ENCODE measurements at regions not wholly inside any gene's neighbourhood (a gene's known extent, or its start where the extent isn't known, plus 50 kb on each side); places are given as distances from the start of the nearest gene placed in this dataset.
"Not testable (repeated sequence)": the region's sequence is repeated elsewhere in the genome, so short reads cannot be mapped to it uniquely, and the experiment has no call there.

DNA sequence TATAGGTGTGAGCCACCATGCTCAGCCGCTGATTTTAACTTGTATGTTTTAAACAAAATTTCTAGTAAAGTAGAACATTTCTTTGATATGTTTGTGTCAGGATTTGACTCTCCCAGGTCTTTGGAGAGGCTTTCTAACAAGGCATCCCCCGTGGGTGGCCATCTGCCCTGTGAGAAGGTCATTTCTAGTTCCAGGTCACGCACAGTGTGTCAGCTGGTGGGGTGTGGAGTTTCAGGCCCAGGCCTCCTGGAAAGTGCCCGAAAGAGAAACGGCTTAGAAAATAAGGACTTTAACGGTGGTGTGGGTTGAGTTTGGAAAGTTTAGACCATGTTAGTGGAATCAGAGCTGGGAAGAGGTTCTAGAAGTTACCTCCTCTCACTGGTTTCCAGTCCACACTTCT is 61.0 kb downstream of the SPDYE17 start:
- not testable (repeated sequence) for H3K9me3 ChIP-seq (ENCODE audit: control insufficient read depth in 2 of 2, insufficient read depth in 1 of 2, low read depth in 1 of 2, low read length in 1 of 2); H3K36me3 ChIP-seq (ENCODE audit: control insufficient read depth in 2 of 2, insufficient read depth in 2 of 2, low read length in 1 of 2); H3K4me1 ChIP-seq (ENCODE audit: control insufficient read depth in 2 of 2, insufficient read depth in 2 of 2, low read length in 1 of 2); H3K27ac ChIP-seq (ENCODE audit: low read depth in 2 of 2, low read length in 1 of 2); H3K4me3 ChIP-seq (ENCODE audit: low read depth in 1 of 2, low read length in 2 of 2); H3K27me3 ChIP-seq (ENCODE audit: control insufficient read depth in 1 of 2, insufficient read depth in 2 of 2, low read length in 2 of 2)
- 94% methylated on average over 2 to 3 of the region's 6 CpGs for WGBS, 2 donors

- WGBS, 2 donors = 92 to 96% methylated on average over 5 to 7 of the region's 7 CpGs
- H3K9me3 ChIP-seq (ENCODE audit: control insufficient read depth in 2 of 2, insufficient read depth in 1 of 2, low read depth in 1 of 2, low read length in 1 of 2); H3K4me1 ChIP-seq (ENCODE audit: control insufficient read depth in 2 of 2, insufficient read depth in 2 of 2, low read length in 1 of 2); H3K36me3 ChIP-seq (ENCODE audit: control insufficient read depth in 2 of 2, insufficient read depth in 2 of 2, low read length in 1 of 2); H3K27ac ChIP-seq (ENCODE audit: low read depth in 2 of 2, low read length in 1 of 2); H3K27me3 ChIP-seq (ENCODE audit: control insufficient read depth in 1 of 2, insufficient read depth in 2 of 2, low read length in 2 of 2); H3K4me3 ChIP-seq (ENCODE audit: low read depth in 1 of 2, low read length in 2 of 2): not testable (repeated sequence)
These were observed 62.3 kb downstream of the SPDYE17 start for GRCh38 chr7:76969892-76970291.

DNA sequence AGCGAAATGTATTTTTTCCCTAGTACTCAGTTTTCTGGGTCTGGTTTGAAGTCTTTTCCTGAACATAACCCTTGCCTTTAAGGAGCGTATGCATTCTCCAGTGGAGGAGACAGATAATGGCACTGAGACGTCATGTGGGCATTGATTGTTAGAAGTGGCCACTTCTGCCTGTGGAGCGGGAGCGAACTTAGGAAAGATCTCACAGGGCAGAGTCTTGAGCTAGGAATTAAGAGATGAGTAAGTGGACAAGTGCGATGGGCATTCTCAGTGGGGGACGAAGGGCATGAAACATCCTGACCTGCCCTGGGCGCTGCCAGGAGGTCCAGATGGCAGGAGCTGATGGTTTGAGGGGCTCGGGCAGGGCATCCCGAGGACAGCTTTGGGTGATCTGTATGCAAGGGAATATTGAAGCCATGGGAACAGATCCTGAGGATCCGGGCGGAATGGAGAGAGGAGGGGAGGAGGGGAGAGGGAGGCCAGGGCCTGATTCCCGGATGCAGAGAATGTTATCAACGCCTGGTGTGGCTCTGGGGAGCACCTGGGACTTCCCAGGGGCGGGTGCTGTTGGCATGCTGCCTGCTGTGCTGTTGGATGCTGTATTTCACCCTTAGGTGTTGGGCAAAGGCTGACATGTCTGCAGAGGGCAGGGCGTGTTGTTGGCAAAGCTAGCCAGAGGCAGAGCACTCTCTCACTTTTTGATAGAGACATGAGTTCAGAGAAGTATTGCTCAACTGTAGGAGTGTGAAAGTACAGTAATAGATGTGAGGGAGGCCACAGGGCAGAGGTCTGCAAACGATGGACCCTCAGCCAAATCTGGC is 66.2 kb downstream of the SPDYE17 start:
- not testable (repeated sequence) for H3K4me3 ChIP-seq (ENCODE audit: low read depth in 1 of 2, low read length in 2 of 2); H3K36me3 ChIP-seq (ENCODE audit: control insufficient read depth in 2 of 2, insufficient read depth in 2 of 2, low read length in 1 of 2); H3K9me3 ChIP-seq (ENCODE audit: control insufficient read depth in 2 of 2, insufficient read depth in 1 of 2, low read depth in 1 of 2, low read length in 1 of 2); H3K27me3 ChIP-seq (ENCODE audit: control insufficient read depth in 1 of 2, insufficient read depth in 2 of 2, low read length in 2 of 2); H3K4me1 ChIP-seq (ENCODE audit: control insufficient read depth in 2 of 2, insufficient read depth in 2 of 2, low read length in 1 of 2)
- H3K27ac ChIP-seq (ENCODE audit: low read depth in 2 of 2, low read length in 1 of 2) = peak overlapping the region in 1 of 2 donors; percentile 22
- WGBS, 2 donors = 40 to 45% methylated on average over 8 to 10 of the region's 17 CpGs

GRCh38 chr7:76964050-76964449 is 68.1 kb downstream of the SPDYE17 start:
- H3K4me1 ChIP-seq (ENCODE audit: control insufficient read depth in 2 of 2, insufficient read depth in 2 of 2, low read length in 1 of 2); H3K36me3 ChIP-seq (ENCODE audit: control insufficient read depth in 2 of 2, insufficient read depth in 2 of 2, low read length in 1 of 2); H3K27ac ChIP-seq (ENCODE audit: low read depth in 2 of 2, low read length in 1 of 2); H3K4me3 ChIP-seq (ENCODE audit: low read depth in 1 of 2, low read length in 2 of 2); H3K9me3 ChIP-seq (ENCODE audit: control insufficient read depth in 2 of 2, insufficient read depth in 1 of 2, low read depth in 1 of 2, low read length in 1 of 2); H3K27me3 ChIP-seq (ENCODE audit: control insufficient read depth in 1 of 2, insufficient read depth in 2 of 2, low read length in 2 of 2): not testable (repeated sequence)
- WGBS, 2 donors = no CpG with 5 or more reads among the region's 8 CpGs

- WGBS, 2 donors = 54 to 60% methylated on average over 4 to 6 of the region's 7 CpGs
- H3K9me3 ChIP-seq (ENCODE audit: control insufficient read depth in 2 of 2, insufficient read depth in 1 of 2, low read depth in 1 of 2, low read length in 1 of 2); H3K27me3 ChIP-seq (ENCODE audit: control insufficient read depth in 1 of 2, insufficient read depth in 2 of 2, low read length in 2 of 2); H3K4me3 ChIP-seq (ENCODE audit: low read depth in 1 of 2, low read length in 2 of 2); H3K36me3 ChIP-seq (ENCODE audit: control insufficient read depth in 2 of 2, insufficient read depth in 2 of 2, low read length in 1 of 2); H3K4me1 ChIP-seq (ENCODE audit: control insufficient read depth in 2 of 2, insufficient read depth in 2 of 2, low read length in 1 of 2): not testable (repeated sequence)
- peak overlapping the region in 1 of 2 donors; percentile 42 for H3K27ac ChIP-seq (ENCODE audit: low read depth in 2 of 2, low read length in 1 of 2)
These were observed 69.1 kb downstream of the SPDYE17 start for GRCh38 chr7:76963061-76963460.

GRCh38 chr7:76960400-76960986 is 71.7 kb downstream of the SPDYE17 start:
- no CpG with 5 or more reads among the region's 16 CpGs for WGBS, 2 donors
- H3K4me3 ChIP-seq (ENCODE audit: low read depth in 1 of 2, low read length in 2 of 2); H3K27me3 ChIP-seq (ENCODE audit: control insufficient read depth in 1 of 2, insufficient read depth in 2 of 2, low read length in 2 of 2); H3K4me1 ChIP-seq (ENCODE audit: control insufficient read depth in 2 of 2, insufficient read depth in 2 of 2, low read length in 1 of 2); H3K9me3 ChIP-seq (ENCODE audit: control insufficient read depth in 2 of 2, insufficient read depth in 1 of 2, low read depth in 1 of 2, low read length in 1 of 2); H3K36me3 ChIP-seq (ENCODE audit: control insufficient read depth in 2 of 2, insufficient read depth in 2 of 2, low read length in 1 of 2); H3K27ac ChIP-seq (ENCODE audit: low read depth in 2 of 2, low read length in 1 of 2): not testable (repeated sequence)

GRCh38 chr7:76959573-76960399 is 72.4 kb downstream of the SPDYE17 start:
- WGBS, 2 donors = 1% methylated on average over 15 of the region's 69 CpGs; no CpG with 5 or more reads in 1 of the 2 donors

GRCh38 chr7:76956531-76956930 is 75.6 kb downstream of the SPDYE17 start:
- H3K9me3 ChIP-seq (ENCODE audit: control insufficient read depth in 2 of 2, insufficient read depth in 1 of 2, low read depth in 1 of 2, low read length in 1 of 2); H3K36me3 ChIP-seq (ENCODE audit: control insufficient read depth in 2 of 2, insufficient read depth in 2 of 2, low read length in 1 of 2); H3K27ac ChIP-seq (ENCODE audit: low read depth in 2 of 2, low read length in 1 of 2); H3K4me3 ChIP-seq (ENCODE audit: low read depth in 1 of 2, low read length in 2 of 2); H3K27me3 ChIP-seq (ENCODE audit: control insufficient read depth in 1 of 2, insufficient read depth in 2 of 2, low read length in 2 of 2); H3K4me1 ChIP-seq (ENCODE audit: control insufficient read depth in 2 of 2, insufficient read depth in 2 of 2, low read length in 1 of 2): not testable (repeated sequence)
- 50% methylated on average over 1 of the region's 5 CpGs; no CpG with 5 or more reads in 1 of the 2 donors for WGBS, 2 donors

More at GRCh38 chr7:76959573-76960399, 72.4 kb downstream of the SPDYE17 start:
- peak overlapping the region in 1 of 2 donors; percentile 22 for H3K27ac ChIP-seq (ENCODE audit: low read depth in 2 of 2, low read length in 1 of 2)
- not testable (repeated sequence) for H3K36me3 ChIP-seq (ENCODE audit: control insufficient read depth in 2 of 2, insufficient read depth in 2 of 2, low read length in 1 of 2); H3K9me3 ChIP-seq (ENCODE audit: control insufficient read depth in 2 of 2, insufficient read depth in 1 of 2, low read depth in 1 of 2, low read length in 1 of 2); H3K27me3 ChIP-seq (ENCODE audit: control insufficient read depth in 1 of 2, insufficient read depth in 2 of 2, low read length in 2 of 2); H3K4me1 ChIP-seq (ENCODE audit: control insufficient read depth in 2 of 2, insufficient read depth in 2 of 2, low read length in 1 of 2)
- peak overlapping the region; percentile 15 to 29 for H3K4me3 ChIP-seq (ENCODE audit: low read depth in 1 of 2, low read length in 2 of 2)

- not testable (repeated sequence) for H3K4me3 ChIP-seq (ENCODE audit: low read depth in 1 of 2, low read length in 2 of 2)
- 73 to 79% methylated on average over 1 of the region's 4 CpGs for WGBS, 2 donors
These were observed 77.0 kb downstream of the SPDYE17 start for GRCh38 chr7:76955124-76955523.

More at GRCh38 chr7:76955124-76955523, 77.0 kb downstream of the SPDYE17 start:
- H3K36me3 ChIP-seq (ENCODE audit: control insufficient read depth in 2 of 2, insufficient read depth in 2 of 2, low read length in 1 of 2); H3K4me1 ChIP-seq (ENCODE audit: control insufficient read depth in 2 of 2, insufficient read depth in 2 of 2, low read length in 1 of 2); H3K27me3 ChIP-seq (ENCODE audit: control insufficient read depth in 1 of 2, insufficient read depth in 2 of 2, low read length in 2 of 2); H3K9me3 ChIP-seq (ENCODE audit: control insufficient read depth in 2 of 2, insufficient read depth in 1 of 2, low read depth in 1 of 2, low read length in 1 of 2): not testable (repeated sequence)
- peak overlapping the region in 1 of 2 donors; percentile 42 for H3K27ac ChIP-seq (ENCODE audit: low read depth in 2 of 2, low read length in 1 of 2)
